ENCODE measurements at regions not wholly inside any gene's neighbourhood (a gene's known extent, or its start where the extent isn't known, plus 50 kb on each side); places are given as distances from the start of the nearest gene placed in this dataset.
"Not testable (repeated sequence)": the region's sequence is repeated elsewhere in the genome, so short reads cannot be mapped to it uniquely, and the experiment has no call there.

DNA sequence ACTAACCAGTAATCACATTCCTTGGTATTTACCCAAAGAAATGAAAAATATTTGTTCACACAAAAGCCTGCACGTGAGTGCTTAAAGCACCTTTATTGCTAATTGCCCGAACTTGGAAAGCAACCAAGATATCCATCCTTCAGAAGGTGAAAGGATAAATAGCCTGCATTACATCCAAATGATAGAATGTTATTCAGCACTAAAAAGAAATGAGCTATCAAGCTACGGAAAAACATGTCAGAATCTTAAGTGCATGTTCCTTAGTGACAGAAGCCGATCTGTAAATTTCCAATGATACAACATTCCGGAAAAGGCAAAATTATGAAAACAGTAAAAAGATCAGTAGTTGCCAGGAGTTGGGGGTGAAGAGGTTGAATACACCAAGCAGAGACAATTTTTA lies 672.4 kb downstream of the TRIB2 start:
- TF ChIP-seq, protein P1, sequence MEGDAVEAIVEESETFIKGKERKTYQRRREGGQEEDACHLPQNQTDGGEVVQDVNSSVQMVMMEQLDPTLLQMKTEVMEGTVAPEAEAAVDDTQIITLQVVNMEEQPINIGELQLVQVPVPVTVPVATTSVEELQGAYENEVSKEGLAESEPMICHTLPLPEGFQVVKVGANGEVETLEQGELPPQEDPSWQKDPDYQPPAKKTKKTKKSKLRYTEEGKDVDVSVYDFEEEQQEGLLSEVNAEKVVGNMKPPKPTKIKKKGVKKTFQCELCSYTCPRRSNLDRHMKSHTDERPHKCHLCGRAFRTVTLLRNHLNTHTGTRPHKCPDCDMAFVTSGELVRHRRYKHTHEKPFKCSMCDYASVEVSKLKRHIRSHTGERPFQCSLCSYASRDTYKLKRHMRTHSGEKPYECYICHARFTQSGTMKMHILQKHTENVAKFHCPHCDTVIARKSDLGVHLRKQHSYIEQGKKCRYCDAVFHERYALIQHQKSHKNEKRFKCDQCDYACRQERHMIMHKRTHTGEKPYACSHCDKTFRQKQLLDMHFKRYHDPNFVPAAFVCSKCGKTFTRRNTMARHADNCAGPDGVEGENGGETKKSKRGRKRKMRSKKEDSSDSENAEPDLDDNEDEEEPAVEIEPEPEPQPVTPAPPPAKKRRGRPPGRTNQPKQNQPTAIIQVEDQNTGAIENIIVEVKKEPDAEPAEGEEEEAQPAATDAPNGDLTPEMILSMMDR (IDR thresholded peaks at IDR 0.05 in 2 of 3, conservative IDR thresholded peaks at IDR 0.05 in 1 of 3; ENCODE audit: control insufficient read depth in 2 of 3, extremely low read depth in 1 of 3, insufficient read depth in 1 of 3, low read depth in 3 of 3, low read length in 3 of 3): not testable (repeated sequence)
- TF ChIP-seq CHD1 (IDR thresholded peaks at IDR 0.05; ENCODE audit: low read depth, low read length); POLR2A (IDR thresholded peaks at IDR 0.05; ENCODE audit: low read depth, low read length); EZH2 (IDR thresholded peaks at IDR 0.05; ENCODE audit: borderline replicate concordance, control insufficient read depth, low read depth, low read length); HDAC2 (IDR thresholded peaks at IDR 0.05); KDM1A (IDR thresholded peaks at IDR 0.05; ENCODE audit: borderline replicate concordance); SUZ12 (IDR thresholded peaks at IDR 0.05; ENCODE audit: unreplicated experiment); RAD21 (IDR thresholded peaks at IDR 0.05; ENCODE audit: insufficient read depth, low read depth, low read length); YY1 (IDR thresholded peaks at IDR 0.05; ENCODE audit: low read depth, low read length): not testable (repeated sequence)
- TF ChIP-seq, protein P2, sequence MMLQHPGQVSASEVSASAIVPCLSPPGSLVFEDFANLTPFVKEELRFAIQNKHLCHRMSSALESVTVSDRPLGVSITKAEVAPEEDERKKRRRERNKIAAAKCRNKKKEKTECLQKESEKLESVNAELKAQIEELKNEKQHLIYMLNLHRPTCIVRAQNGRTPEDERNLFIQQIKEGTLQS (IDR thresholded peaks at IDR 0.05; ENCODE audit: borderline replicate concordance, extremely low read depth, low read depth, low read length): not testable (repeated sequence)
- TF ChIP-seq, protein P3, sequence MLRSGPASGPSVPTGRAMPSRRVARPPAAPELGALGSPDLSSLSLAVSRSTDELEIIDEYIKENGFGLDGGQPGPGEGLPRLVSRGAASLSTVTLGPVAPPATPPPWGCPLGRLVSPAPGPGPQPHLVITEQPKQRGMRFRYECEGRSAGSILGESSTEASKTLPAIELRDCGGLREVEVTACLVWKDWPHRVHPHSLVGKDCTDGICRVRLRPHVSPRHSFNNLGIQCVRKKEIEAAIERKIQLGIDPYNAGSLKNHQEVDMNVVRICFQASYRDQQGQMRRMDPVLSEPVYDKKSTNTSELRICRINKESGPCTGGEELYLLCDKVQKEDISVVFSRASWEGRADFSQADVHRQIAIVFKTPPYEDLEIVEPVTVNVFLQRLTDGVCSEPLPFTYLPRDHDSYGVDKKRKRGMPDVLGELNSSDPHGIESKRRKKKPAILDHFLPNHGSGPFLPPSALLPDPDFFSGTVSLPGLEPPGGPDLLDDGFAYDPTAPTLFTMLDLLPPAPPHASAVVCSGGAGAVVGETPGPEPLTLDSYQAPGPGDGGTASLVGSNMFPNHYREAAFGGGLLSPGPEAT (IDR thresholded peaks at IDR 0.05; ENCODE audit: low read depth): not testable (repeated sequence)
